Neural cell (in vitro differentiated cells): ENCODE measurements at regions not wholly inside any gene's neighbourhood (a gene's known extent, or its start where the extent isn't known, plus 50 kb on each side); places are given as distances from the start of the nearest gene placed in this dataset.

ENCODE experiments used
- H2AFZ ChIP-seq: fragments of 200-600, 300-800 bp; sonication (generic), shearing (Covaris generic); 2 replicates; pipeline ENCODE4 v1.6.0; 2014; ENCODE audit warnings: low read depth, mild to moderate bottlenecking, antibody characterized with exemption, low read length, moderate library complexity
- H3F3A ChIP-seq: fragments of 200-600 bp; shearing (Covaris generic); 2 replicates; pipeline ENCODE4 v1.6.1; 2016; ENCODE audit warnings: mild to moderate bottlenecking, moderate library complexity, mixed read lengths, antibody characterized with exemption, low read length; ENCODE audit not compliant: insufficient read depth, poor library complexity, severe bottlenecking
- H3K27ac ChIP-seq: fragments of 200-600, 300-800 bp; sonication (generic), shearing (Covaris generic); 2 replicates; pipeline ENCODE4 v1.5.1; 2014; ENCODE audit warnings: mild to moderate bottlenecking, low read length, moderate library complexity
- H3K27me3 ChIP-seq: fragments of 300-800, 200-600 bp; sonication (generic), shearing (Covaris generic); 2 replicates; pipeline ENCODE4 v1.6.0; 2014; ENCODE audit warnings: mild to moderate bottlenecking, low read depth, low read length, moderate library complexity; ENCODE audit not compliant: insufficient read depth
- H3K36me3 ChIP-seq: fragments of 300-800, 200-600 bp; sonication (generic), shearing (Covaris generic); 2 replicates; pipeline ENCODE4 v1.5.1; 2014; ENCODE audit warnings: mild to moderate bottlenecking, antibody characterized with exemption, low read length, moderate library complexity; ENCODE audit not compliant: insufficient read depth
- H3K4me2 ChIP-seq: fragments of 300-800, 200-600 bp; sonication (generic), shearing (Covaris generic); 2 replicates; pipeline ENCODE4 v1.6.0; 2014; ENCODE audit warnings: mild to moderate bottlenecking, low read length
- H3K4me3 ChIP-seq: fragments of 300-800, 200-600 bp; sonication (generic), shearing (Covaris generic); 2 replicates; pipeline ENCODE4 v1.5.1; 2014; ENCODE audit warnings: mild to moderate bottlenecking, low read length, moderate library complexity
- H3K79me2 ChIP-seq: fragments of 200-600 bp; shearing (Covaris generic); replicated peaks from 2 replicates; pipeline ENCODE4 v1.6.0; 2014; ENCODE audit warnings: mild to moderate bottlenecking, low read length, moderate library complexity; ENCODE audit not compliant: insufficient read depth
- H3K9ac ChIP-seq: fragments of 300-800, 200-600 bp; sonication (generic), shearing (Covaris generic); 2 replicates; pipeline ENCODE4 v1.6.1; 2016; ENCODE audit warnings: mild to moderate bottlenecking, low read length, mixed read lengths
- H3K9me2 ChIP-seq: fragments of 200-600 bp; shearing (Covaris generic); 2 replicates; pipeline ENCODE4 v1.6.1; 2016; ENCODE audit warnings: mild to moderate bottlenecking, low read length, mixed read lengths; ENCODE audit not compliant: insufficient read depth
- H3K9me3 ChIP-seq: fragments of 200-600, 300-800 bp; sonication (generic), shearing (Covaris generic); 2 replicates; pipeline ENCODE4 v1.6.1; 2016; ENCODE audit warnings: mild to moderate bottlenecking, mixed run types, low read length, moderate library complexity, mixed read lengths
- H4K20me1 ChIP-seq: fragments of 200-600 bp; shearing (Covaris generic); 2 replicates; pipeline ENCODE4 v1.6.1; 2016; ENCODE audit warnings: mild to moderate bottlenecking, mixed run types; ENCODE audit not compliant: insufficient read depth
- EP300 ChIP-seq: fragments of 450-650 bp; conservative IDR thresholded peaks from 2 replicates; pipeline ENCODE4 v1.6.1; 2014; ENCODE audit warnings: antibody characterized with exemption, mild to moderate bottlenecking, moderate library complexity; ENCODE audit not compliant: poor library complexity, severe bottlenecking
- EZH2 ChIP-seq: fragments of 200-600, 300-800 bp; shearing (Covaris generic), sonication (generic); IDR thresholded peaks from 2 replicates; pipeline ENCODE4 v1.6.1; 2014; ENCODE audit warnings: antibody characterized with exemption, low read length, borderline replicate concordance, mild to moderate bottlenecking; ENCODE audit not compliant: insufficient read depth, poor library complexity, severe bottlenecking
- MXI1 ChIP-seq: fragments of 450-650 bp; conservative IDR thresholded peaks from 2 replicates; pipeline ENCODE4 v1.6.1; 2014; ENCODE audit warnings: antibody characterized with exemption, mild to moderate bottlenecking; ENCODE audit not compliant: poor library complexity, severe bottlenecking
- POLR2AphosphoS5 ChIP-seq: IDR thresholded peaks from 2 replicates; pipeline ENCODE4 v1.6.1; 2012
- RAD21 ChIP-seq: fragments of 450-650 bp; conservative IDR thresholded peaks from 2 replicates; pipeline ENCODE4 v1.6.1; 2014; ENCODE audit warnings: antibody characterized with exemption, mild to moderate bottlenecking, moderate library complexity
- SMC3 ChIP-seq: fragments of 450-650 bp; conservative IDR thresholded peaks from 2 replicates; pipeline ENCODE4 v1.6.1; 2014; ENCODE audit warnings: antibody characterized with exemption, mild to moderate bottlenecking, moderate library complexity; ENCODE audit not compliant: poor library complexity
- TAF1 ChIP-seq: IDR thresholded peaks from 2 replicates; pipeline ENCODE4 v1.6.1; 2012; ENCODE audit warnings: low read depth
- TF ChIP-seq, protein P1 (sequence below): fragments of 450-650 bp; IDR thresholded peaks from 2 replicates; pipeline ENCODE4 v1.5.1; 2014; ENCODE audit warnings: antibody characterized with exemption, mild to moderate bottlenecking, moderate library complexity; ENCODE audit not compliant: poor library complexity, severe bottlenecking
- TF ChIP-seq, protein P2 (sequence below): IDR thresholded peaks from 2 replicates; pipeline ENCODE4 v1.6.1; 2012; ENCODE audit warnings: borderline replicate concordance

DNA sequence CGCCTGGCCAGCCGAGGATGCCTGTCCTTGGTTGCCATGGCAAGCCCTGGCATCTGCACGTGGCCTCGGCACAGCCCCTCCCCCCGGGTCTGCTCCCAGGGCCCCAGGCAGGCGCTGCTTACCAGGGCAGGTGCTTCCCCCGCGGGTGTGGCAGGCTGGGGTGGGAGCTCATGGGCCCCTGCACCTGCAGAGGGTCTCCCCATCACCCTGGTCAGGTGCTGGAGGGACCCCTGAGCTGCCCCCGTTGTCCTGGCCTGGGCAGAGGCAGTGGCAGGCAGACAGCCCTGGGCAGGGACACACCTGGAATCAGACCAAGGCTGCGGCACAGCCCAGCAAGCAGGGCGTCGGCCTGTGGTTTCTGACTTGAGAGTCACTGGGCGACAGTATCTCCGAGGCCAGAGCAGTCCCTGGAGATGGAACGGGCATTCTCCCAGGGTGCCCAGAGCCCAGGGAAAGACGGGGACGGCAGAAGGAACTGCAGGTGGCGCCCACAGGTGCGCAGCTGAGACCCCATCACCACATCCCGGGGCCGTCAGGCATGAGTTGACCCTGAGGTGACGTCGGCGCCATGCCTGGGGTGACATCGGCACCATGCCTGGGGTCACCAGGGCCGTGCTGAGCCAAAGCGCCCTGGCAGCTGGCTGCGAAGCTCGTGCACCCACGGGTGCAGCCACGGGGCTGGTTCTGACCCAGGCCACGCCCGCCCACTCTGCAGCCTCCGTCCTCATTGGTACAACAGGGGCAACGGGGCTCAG, 56.1 kb upstream of the FBRSL1 start:
- Histone ChIP-seq H3K9ac (no peak overlapping the region), H3K27ac (no peak overlapping the region), H2AFZ (no peak overlapping the region), H3K27me3 (no peaks in the 10 kb centered on the region), H4K20me1 (no peaks in the 10 kb centered on the region), H3K9me2 (no peaks in the 10 kb centered on the region), H3K9me3 (no peaks in the 10 kb centered on the region), H3K36me3 (no peaks in the 10 kb centered on the region), H3K4me3 (no peak overlapping the region), H3F3A (no peaks in the 10 kb centered on the region), H3K79me2 (no peaks in the 10 kb centered on the region), H3K4me2 (no peak overlapping the region)
- no peak for TF ChIP-seq EP300

DNA sequence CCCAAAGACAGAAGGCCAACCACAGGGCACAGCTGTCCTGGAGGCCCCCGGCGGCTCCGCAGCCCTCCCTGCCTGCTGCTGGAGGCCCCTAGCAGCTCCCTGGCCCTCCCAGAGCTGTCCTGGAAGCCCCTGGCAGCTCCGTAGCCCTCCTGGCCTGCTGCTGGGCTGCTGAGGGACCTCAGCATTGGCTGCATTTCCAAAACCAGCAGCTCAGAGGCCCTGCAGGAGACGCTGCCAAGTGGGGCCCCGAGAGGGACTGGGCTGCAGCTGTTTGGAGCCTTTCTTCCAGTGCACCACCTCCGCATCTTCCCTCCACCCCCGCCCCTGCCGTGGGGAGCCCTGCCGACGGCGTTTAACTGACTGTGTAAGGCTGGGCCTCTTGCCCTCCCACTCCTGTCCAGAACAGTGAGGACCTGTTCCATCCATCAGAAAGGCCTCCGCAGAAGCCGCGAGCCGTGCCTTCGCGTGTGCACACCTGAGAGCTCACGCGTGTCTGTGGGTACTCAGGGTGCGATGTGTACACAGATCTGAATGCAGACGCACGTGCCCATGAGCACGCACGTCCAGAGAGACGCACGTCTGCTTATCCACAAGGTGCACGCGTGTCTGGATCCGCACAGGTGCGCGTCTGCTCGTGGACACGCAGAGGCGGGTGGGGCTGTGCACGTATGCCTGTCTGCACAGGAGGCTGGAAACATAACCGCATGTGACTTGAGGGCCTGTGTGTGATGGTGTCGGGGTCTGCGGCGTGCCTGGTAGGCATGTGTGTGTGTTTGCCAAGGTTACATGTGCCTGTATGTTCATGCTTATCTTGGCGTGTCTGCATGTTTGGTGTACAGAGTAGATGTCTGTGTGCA, 57.0 kb upstream of the FBRSL1 start:
- Histone ChIP-seq H3K27ac (no peak overlapping the region), H3K9ac (no peak overlapping the region), H3K4me2 (no peak overlapping the region), H3F3A (no peaks in the 10 kb centered on the region), H3K27me3 (no peaks in the 10 kb centered on the region), H4K20me1 (no peaks in the 10 kb centered on the region), H3K79me2 (no peaks in the 10 kb centered on the region), H3K4me3 (no peak overlapping the region), H3K36me3 (no peaks in the 10 kb centered on the region), H2AFZ (no peak overlapping the region), H3K9me3 (no peaks in the 10 kb centered on the region), H3K9me2 (no peaks in the 10 kb centered on the region)
- TF ChIP-seq POLR2AphosphoS5 (no peak), RAD21 (no peak), SMC3 (no peak), EZH2 (no peak)
- TF ChIP-seq, protein P1, sequence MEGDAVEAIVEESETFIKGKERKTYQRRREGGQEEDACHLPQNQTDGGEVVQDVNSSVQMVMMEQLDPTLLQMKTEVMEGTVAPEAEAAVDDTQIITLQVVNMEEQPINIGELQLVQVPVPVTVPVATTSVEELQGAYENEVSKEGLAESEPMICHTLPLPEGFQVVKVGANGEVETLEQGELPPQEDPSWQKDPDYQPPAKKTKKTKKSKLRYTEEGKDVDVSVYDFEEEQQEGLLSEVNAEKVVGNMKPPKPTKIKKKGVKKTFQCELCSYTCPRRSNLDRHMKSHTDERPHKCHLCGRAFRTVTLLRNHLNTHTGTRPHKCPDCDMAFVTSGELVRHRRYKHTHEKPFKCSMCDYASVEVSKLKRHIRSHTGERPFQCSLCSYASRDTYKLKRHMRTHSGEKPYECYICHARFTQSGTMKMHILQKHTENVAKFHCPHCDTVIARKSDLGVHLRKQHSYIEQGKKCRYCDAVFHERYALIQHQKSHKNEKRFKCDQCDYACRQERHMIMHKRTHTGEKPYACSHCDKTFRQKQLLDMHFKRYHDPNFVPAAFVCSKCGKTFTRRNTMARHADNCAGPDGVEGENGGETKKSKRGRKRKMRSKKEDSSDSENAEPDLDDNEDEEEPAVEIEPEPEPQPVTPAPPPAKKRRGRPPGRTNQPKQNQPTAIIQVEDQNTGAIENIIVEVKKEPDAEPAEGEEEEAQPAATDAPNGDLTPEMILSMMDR, result no peak

DNA sequence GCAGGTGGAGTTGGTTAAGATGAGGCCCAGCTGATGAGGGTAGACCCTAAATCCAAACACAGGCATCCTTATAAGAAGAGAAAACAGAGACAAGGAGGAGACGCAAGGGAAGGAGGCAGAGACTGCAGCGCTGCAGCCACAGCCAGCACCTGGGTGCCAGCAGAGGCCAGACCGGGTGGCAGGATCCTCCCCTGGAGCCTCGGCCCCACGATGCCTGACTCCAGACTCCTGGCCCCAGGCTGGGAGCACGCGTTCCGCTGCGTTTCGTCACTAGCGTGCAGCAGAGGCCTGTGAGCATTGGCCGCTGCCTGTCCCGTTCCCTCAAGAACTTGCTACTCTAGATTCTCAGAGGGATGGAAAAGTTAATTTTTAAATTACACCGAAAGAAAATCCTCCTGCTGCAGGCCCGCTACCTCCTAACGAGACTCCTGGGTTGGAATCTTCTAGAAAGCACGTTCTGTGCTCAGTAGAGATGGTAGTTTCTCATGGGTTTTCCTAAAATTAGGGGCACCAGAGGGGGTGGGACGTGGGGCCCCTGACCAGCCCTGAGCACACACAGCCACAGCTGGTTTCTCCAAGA, 57.7 kb upstream of the FBRSL1 start:
- Histone ChIP-seq H3K9ac (no peak overlapping the region), H3K4me2 (no peak overlapping the region), H3K79me2 (no peaks in the 10 kb centered on the region), H3K4me3 (no peak overlapping the region), H2AFZ (no peak overlapping the region), H3K9me3 (no peaks in the 10 kb centered on the region), H3K27me3 (no peaks in the 10 kb centered on the region), H3K9me2 (no peaks in the 10 kb centered on the region), H3F3A (no peaks in the 10 kb centered on the region), H3K36me3 (no peaks in the 10 kb centered on the region), H3K27ac (no peak overlapping the region), H4K20me1 (no peaks in the 10 kb centered on the region)
- TF ChIP-seq TAF1, result no peak
- TF ChIP-seq RAD21, result no peak
- no peak for TF ChIP-seq EZH2
- no peak for TF ChIP-seq MXI1
- TF ChIP-seq, protein P2, sequence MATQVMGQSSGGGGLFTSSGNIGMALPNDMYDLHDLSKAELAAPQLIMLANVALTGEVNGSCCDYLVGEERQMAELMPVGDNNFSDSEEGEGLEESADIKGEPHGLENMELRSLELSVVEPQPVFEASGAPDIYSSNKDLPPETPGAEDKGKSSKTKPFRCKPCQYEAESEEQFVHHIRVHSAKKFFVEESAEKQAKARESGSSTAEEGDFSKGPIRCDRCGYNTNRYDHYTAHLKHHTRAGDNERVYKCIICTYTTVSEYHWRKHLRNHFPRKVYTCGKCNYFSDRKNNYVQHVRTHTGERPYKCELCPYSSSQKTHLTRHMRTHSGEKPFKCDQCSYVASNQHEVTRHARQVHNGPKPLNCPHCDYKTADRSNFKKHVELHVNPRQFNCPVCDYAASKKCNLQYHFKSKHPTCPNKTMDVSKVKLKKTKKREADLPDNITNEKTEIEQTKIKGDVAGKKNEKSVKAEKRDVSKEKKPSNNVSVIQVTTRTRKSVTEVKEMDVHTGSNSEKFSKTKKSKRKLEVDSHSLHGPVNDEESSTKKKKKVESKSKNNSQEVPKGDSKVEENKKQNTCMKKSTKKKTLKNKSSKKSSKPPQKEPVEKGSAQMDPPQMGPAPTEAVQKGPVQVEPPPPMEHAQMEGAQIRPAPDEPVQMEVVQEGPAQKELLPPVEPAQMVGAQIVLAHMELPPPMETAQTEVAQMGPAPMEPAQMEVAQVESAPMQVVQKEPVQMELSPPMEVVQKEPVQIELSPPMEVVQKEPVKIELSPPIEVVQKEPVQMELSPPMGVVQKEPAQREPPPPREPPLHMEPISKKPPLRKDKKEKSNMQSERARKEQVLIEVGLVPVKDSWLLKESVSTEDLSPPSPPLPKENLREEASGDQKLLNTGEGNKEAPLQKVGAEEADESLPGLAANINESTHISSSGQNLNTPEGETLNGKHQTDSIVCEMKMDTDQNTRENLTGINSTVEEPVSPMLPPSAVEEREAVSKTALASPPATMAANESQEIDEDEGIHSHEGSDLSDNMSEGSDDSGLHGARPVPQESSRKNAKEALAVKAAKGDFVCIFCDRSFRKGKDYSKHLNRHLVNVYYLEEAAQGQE, result no peak
